ENCODE measurements at regions not wholly inside any gene's neighbourhood (a gene's known extent, or its start where the extent isn't known, plus 50 kb on each side); places are given as distances from the start of the nearest gene placed in this dataset.

DNA sequence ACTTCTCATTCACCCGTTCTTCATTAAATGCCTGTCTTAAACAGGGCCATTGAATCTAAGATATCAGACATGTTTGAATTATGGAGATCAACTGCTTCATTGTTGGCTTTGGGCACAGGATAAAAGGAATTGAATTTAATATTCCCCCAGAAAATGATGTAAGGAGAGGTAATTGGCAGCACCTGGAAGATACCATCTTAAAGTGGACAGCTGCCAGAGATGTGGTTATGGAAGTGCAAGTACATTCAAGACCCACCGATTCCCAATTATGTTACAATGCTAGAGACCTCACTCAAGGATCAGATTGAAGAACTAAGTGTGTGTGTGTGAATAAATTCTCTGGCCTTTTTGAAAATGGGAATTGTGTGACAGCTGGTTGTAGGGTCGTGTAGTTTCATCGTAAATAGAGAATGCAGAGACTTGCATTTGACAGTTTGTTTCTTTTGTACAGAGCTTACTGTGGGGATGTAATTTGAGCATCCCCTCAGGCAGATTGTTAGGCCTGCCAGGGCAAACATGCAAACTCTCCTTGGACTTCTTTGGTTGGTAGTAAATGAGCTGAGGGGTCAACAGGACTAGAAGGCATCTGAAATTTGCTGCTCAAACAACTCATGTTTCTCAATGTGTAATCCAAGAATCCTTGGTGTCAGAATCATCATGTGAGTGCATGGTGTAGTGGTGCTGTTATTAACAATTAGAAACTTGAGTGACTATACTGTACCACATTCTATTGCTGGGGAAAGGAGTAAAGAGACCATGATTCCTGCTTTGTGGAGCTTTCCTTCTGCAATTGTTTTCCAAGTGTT lies 359.2 kb upstream of the THRB start:
- Histone ChIP-seq H3K4me1 (ENCODE audit: insufficient read depth, low read length) (no peaks in the 10 kb centered on the region; the same call in 1 of the 2 replicates), H3K9me3 (ENCODE audit: control insufficient read depth, insufficient read depth, low read length) (no peaks in the 10 kb centered on the region), H3K9ac (ENCODE audit: low read depth, low read length) (no peak overlapping the region), H3K36me3 (ENCODE audit: insufficient read depth, low read length) (no peaks in the 10 kb centered on the region)

DNA sequence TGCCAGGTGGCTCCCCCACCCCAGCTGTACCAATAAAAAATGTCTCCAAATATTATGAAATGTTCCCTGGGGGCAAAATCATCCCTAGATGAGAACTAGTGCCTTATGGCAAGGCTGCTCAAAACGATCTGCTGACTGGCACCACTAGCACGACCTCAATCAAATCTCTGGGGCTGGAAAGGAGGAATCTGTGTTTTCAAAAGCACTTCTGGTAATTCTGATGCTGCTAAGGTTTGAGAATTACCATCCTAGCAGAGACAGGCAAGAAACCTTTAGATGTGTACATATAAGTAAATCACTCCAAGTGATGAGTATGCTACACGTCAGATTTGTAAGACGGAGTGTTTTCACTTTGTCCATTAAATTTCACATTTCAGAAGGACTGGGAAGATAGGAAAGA lies 360.1 kb upstream of the THRB start:
- Histone ChIP-seq H3K4me1 (ENCODE audit: insufficient read depth, low read length) (no peaks in the 10 kb centered on the region; the same call in 1 of the 2 replicates), H3K36me3 (ENCODE audit: insufficient read depth, low read length) (no peaks in the 10 kb centered on the region), H3K9ac (ENCODE audit: low read depth, low read length) (no peak overlapping the region), H3K9me3 (ENCODE audit: control insufficient read depth, insufficient read depth, low read length) (no peaks in the 10 kb centered on the region)

DNA sequence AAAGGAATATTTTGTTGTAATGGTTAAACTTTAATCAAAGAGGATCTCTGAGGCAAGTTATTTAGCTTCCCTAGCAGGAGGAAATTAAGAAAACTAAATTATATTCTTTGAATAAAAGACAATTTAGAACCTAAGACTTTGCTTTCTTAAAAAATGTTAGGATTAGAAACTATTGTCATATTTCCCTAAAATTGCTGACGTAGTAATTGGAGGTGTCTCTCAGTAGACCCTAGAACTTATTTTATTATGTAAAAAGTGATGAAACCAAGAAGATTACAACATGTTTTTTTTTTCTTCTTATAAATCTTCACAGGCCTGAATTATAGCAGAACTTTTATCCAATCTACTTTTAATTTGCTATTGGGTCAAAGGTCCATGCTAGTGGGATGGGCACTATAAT lies 363.3 kb upstream of the THRB start:
- Histone ChIP-seq H3K9ac (ENCODE audit: low read depth, low read length) (no peak overlapping the region), H3K9me3 (ENCODE audit: control insufficient read depth, insufficient read depth, low read length) (no peaks in the 10 kb centered on the region), H3K36me3 (ENCODE audit: insufficient read depth, low read length) (no peaks in the 10 kb centered on the region), H3K4me1 (ENCODE audit: insufficient read depth, low read length) (no peaks in the 10 kb centered on the region; the same call in 1 of the 2 replicates)

DNA sequence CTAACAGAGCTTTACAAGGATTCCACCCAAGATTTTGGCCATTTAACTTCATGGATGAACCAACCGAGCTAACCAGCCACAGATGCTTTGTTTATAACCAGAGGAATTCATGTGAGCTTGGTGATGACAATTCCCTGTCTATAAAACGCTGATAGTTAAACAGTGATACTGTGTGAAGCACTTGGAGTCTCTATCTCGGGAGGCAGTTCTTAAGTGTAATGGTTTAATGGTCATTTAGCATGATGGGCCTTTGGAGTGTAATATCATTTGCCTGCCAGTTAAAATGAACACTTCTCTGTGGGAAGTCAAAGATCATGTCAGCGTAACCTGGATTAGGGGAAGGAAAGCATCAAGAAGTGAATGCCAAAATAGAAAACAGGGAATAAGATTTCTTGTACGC lies 368.6 kb upstream of the THRB start:
- Histone ChIP-seq H3K36me3 (ENCODE audit: insufficient read depth, low read length) (no peaks in the 10 kb centered on the region), H3K4me1 (ENCODE audit: insufficient read depth, low read length) (no peaks in the 10 kb centered on the region), H3K9me3 (ENCODE audit: control insufficient read depth, insufficient read depth, low read length) (no peaks in the 10 kb centered on the region)

DNA sequence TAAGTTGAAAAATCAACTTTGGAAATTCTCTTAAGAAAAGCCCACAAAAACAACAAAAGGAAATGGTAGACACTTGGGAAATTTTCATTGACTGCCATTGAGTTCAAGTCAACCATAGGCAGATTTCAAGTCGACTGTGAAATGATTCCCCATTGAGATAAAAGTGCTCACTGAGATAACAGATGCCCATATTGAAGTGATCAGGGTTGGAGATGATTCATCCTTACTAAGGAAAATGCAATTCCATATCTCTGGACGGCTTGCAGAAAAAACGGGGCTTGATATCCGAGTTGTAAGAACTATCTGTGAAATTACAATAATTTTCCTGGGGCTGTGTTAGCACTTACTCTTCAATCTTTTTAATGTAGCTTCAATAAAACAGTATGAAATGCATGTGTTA lies 373.1 kb upstream of the THRB start:
- Histone ChIP-seq H3K36me3 (ENCODE audit: insufficient read depth, low read length) (no peaks in the 10 kb centered on the region), H3K9ac (ENCODE audit: low read depth, low read length) (no peak overlapping the region), H3K9me3 (ENCODE audit: control insufficient read depth, insufficient read depth, low read length) (no peaks in the 10 kb centered on the region), H3K4me1 (ENCODE audit: insufficient read depth, low read length) (no peaks in the 10 kb centered on the region)

More for the DNA sequence above, 368.6 kb upstream of the THRB start:
- no peak overlapping the region for H3K9ac ChIP-seq (ENCODE audit: low read depth, low read length)

DNA sequence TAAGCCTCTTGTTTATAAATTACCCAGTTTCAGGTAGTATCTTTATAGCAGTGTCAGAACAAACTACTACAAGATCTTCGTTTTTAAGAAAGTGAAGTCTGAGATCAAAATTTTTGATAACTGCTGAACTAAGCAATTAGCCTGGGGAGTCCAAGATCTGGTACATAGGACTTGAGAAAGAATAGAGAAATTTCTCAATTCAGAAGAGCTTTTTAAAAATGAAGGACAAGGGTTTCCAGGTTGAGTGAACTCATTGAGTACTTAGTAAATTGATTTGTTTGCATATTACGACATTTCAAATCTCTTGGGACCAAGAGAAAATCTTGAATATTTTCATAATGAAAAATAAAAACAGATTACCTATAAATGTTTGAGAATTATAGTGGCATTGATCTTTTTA lies 386.6 kb upstream of the THRB start:
- Histone ChIP-seq H3K9ac (ENCODE audit: low read depth, low read length) (no peak overlapping the region), H3K4me1 (ENCODE audit: insufficient read depth, low read length) (no peaks in the 10 kb centered on the region), H3K36me3 (ENCODE audit: insufficient read depth, low read length) (no peaks in the 10 kb centered on the region), H3K9me3 (ENCODE audit: control insufficient read depth, insufficient read depth, low read length) (no peaks in the 10 kb centered on the region)

DNA sequence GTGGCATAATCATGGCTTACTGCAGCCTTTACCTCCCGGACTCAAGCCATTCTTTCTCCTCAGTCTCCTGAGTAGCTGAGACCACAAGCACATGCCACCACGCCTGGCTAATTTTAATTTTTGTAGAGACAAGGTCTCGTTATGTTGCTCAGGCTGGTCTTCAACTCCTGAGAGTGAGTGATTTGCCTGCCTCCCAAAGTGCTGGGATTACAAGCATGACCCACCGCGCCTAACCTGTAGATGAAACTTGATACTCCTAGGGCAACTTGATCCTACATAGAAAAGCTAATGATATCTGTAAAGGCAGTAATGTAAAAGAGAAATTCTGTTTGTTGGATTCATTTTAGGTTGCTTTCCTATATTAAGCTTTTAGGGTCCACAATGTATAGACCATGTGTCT lies 391.9 kb upstream of the THRB start:
- no peaks in the 10 kb centered on the region for H3K9me3 ChIP-seq (ENCODE audit: control insufficient read depth, insufficient read depth, low read length)

DNA sequence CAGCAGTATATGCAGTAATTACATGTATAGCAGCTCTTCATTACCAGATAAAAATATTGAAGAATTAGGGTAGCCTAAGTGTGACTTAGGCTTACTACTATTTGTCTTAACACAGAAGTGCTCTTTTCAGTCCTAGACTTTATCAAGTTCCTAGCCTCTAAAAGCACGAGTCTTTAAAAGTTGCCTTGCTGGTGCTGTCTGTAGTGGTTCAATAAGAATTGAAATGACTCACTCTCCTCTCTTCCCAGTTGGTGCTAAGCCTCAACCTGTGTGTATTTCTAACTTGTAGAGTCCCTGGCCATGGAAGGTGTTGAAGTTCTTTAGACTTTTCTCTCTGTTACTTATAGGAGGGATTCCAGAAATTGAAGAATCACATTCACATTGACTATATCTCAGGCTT lies 395.4 kb upstream of the THRB start:
- Histone ChIP-seq H3K4me1 (ENCODE audit: insufficient read depth, low read length) (no peaks in the 10 kb centered on the region), H3K9ac (ENCODE audit: low read depth, low read length) (no peak overlapping the region), H3K36me3 (ENCODE audit: insufficient read depth, low read length) (no peaks in the 10 kb centered on the region), H3K9me3 (ENCODE audit: control insufficient read depth, insufficient read depth, low read length) (no peaks in the 10 kb centered on the region)

More for the DNA sequence above, 391.9 kb upstream of the THRB start:
- no peaks in the 10 kb centered on the region for H3K4me1 ChIP-seq (ENCODE audit: insufficient read depth, low read length)
- H3K9ac ChIP-seq (ENCODE audit: low read depth, low read length), result no peak overlapping the region
- no peaks in the 10 kb centered on the region for H3K36me3 ChIP-seq (ENCODE audit: insufficient read depth, low read length)

DNA sequence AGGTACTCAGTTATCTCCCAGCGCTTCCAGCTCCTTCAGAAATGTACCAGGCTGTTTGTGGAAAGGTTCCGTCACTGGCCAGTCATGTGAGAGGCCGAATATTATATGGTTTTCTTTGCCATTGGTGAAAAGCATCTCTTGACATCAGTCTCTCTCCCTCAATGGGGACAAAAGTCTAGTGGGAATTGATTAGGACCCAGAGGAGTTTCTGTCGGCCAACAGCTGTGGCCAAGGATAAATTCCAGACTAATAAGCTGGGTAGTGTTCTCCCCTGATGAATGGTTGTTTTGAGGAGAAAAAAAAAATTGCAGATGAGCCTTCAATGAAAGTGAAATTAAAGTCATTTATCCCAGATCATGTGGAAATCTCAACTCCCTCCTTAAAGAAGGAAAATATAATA lies 404.7 kb upstream of the THRB start:
- Histone ChIP-seq H3K4me1 (ENCODE audit: insufficient read depth, low read length) (no peaks in the 10 kb centered on the region), H3K9me3 (ENCODE audit: control insufficient read depth, insufficient read depth, low read length) (no peaks in the 10 kb centered on the region), H3K9ac (ENCODE audit: low read depth, low read length) (no peak overlapping the region), H3K36me3 (ENCODE audit: insufficient read depth, low read length) (no peaks in the 10 kb centered on the region)

DNA sequence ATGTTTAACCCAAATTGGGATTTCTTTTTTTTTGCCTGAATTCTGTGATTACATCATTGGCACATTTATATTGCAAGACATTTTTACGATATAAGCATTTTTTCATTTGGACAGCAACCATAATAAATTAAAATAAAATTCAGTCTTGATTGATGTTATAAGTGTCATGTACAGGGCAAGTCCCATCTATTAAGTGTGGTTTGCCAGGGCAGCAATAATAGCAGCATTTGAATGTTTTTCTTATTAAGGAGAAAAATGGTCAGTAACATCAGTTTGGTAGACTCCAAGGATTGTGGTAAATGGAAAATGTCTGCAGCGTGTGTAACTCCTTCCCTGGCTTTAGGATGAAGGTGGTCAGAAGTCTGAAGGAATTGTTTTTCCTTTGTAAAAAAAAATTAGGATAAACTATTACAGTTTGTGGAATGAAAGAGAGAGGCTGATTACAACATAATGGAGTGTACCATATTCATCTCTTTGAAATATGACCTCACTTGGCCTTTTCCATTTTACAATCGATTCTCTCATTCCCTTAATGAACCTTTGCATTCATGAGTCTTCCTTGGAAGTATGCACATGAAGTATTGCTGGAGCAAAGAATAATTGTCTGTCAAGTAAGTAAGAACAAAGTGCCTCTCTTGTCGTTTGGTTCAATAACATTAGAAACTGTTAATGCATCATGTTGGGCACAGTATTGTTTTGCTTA lies 405.4 kb upstream of the THRB start:
- Histone ChIP-seq H3K4me1 (ENCODE audit: insufficient read depth, low read length) (no peaks in the 10 kb centered on the region), H3K36me3 (ENCODE audit: insufficient read depth, low read length) (no peaks in the 10 kb centered on the region), H3K9me3 (ENCODE audit: control insufficient read depth, insufficient read depth, low read length) (no peaks in the 10 kb centered on the region), H3K9ac (ENCODE audit: low read depth, low read length) (no peak overlapping the region)

DNA sequence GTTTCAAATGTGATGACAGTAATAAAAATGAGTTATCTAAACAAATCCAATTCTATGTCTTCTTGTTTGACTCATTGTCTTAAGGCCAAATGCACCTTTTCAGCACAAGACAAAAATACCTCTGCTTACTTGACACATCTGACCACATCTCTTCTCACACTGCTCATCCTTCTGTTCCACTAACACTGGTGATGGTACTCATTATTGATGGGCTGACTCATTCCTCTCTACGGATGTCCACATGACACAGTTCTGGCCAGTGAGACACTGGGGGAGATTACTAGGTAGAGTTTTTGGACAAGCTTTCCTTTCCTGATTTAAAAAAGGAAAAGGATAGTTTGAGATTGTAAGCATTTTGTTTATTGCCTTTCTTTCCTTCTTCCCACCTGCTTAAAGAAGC lies 410.6 kb upstream of the THRB start:
- H3K9ac ChIP-seq (ENCODE audit: low read depth, low read length), result no peak overlapping the region

DNA sequence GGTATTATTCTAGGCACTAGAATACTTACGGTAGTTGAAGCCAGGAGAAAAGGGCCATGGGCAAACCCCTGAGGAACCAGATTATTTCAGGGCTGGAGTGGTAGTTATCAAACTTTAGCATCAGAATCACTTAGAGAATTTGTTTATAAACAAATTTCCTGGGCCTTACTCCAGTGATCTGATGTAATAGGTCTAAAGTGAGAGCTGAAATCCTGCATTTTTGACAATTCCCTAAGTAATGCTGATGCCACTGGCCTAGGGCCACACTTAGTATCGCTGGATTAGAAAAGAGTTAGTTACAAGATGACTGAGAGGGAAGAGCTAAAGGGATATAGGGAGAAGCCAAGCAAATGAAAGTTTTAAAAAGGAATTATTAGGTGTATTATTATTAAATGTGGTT lies 412.5 kb upstream of the THRB start:
- Histone ChIP-seq H3K9me3 (ENCODE audit: control insufficient read depth, insufficient read depth, low read length) (no peaks in the 10 kb centered on the region), H3K36me3 (ENCODE audit: insufficient read depth, low read length) (no peaks in the 10 kb centered on the region), H3K9ac (ENCODE audit: low read depth, low read length) (no peak overlapping the region), H3K4me1 (ENCODE audit: insufficient read depth, low read length) (no peaks in the 10 kb centered on the region)

More for the DNA sequence above, 410.6 kb upstream of the THRB start:
- H3K9me3 ChIP-seq (ENCODE audit: control insufficient read depth, insufficient read depth, low read length), result no peaks in the 10 kb centered on the region
- H3K4me1 ChIP-seq (ENCODE audit: insufficient read depth, low read length), result no peaks in the 10 kb centered on the region
- H3K36me3 ChIP-seq (ENCODE audit: insufficient read depth, low read length), result no peaks in the 10 kb centered on the region

DNA sequence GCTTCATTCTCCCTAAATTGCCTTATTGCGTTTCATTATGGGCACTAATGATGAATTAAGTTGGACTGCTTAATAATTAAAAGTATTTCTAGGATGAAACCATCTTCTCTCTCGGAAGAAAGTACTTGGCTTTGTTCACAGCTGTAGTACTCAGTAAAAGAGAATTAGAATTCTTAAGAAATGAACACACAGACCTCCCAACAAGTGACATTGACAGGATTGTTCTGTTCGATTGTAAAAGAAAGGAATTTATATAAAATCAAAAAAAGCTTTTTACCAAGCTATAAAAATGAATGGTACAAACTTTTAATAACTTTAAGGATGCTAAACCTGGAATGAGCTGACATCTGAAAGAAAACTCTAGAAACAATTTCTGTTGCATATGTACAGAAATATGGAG lies 416.4 kb upstream of the THRB start:
- Histone ChIP-seq H3K36me3 (ENCODE audit: insufficient read depth, low read length) (no peaks in the 10 kb centered on the region), H3K4me1 (ENCODE audit: insufficient read depth, low read length) (no peaks in the 10 kb centered on the region), H3K9ac (ENCODE audit: low read depth, low read length) (no peak overlapping the region), H3K9me3 (ENCODE audit: control insufficient read depth, insufficient read depth, low read length) (no peaks in the 10 kb centered on the region)

DNA sequence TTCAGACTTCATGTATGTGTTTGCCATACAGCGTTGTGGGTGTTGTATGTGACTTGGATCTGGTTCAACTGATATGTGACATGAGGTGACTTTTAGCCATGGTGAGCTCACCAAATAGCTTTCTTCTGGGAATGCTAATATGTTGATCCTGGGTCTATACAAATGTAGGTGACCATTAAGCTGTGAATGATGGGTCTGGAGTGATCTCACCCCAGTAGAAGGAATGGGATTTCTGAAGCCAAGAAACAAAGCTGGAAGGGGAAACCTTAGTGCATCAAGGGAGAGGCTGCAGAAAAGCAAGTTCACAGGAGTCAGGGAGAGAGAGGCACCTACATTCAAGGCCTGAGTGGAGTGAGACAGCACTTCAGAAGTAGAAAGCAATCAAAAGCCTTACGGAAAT lies 421.0 kb upstream of the THRB start:
- no peaks in the 10 kb centered on the region for H3K36me3 ChIP-seq (ENCODE audit: insufficient read depth, low read length)
- H3K9me3 ChIP-seq (ENCODE audit: control insufficient read depth, insufficient read depth, low read length), result no peaks in the 10 kb centered on the region
- no peaks in the 10 kb centered on the region for H3K4me1 ChIP-seq (ENCODE audit: insufficient read depth, low read length)
- H3K9ac ChIP-seq (ENCODE audit: low read depth, low read length), result no peak overlapping the region

DNA sequence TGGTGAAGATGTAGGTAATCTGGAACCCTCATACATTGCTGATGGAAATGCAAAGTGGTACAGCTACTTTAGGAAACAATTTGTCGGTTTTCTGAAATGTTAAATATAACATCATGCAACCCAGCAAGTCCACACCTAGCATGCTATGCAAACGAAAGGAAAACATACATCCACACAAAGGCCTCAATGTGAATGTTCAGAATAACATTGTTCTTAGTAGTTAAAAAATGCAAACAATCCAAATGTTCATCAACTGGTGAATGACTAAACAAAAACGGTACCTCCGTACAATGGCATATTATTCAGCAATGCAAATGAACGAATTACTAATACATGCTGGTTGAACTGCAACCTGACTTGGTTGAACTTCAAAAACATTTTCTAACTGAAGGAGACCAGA lies 423.3 kb upstream of the THRB start:
- H3K9me3 ChIP-seq (ENCODE audit: control insufficient read depth, insufficient read depth, low read length), result no peaks in the 10 kb centered on the region
- H3K9ac ChIP-seq (ENCODE audit: low read depth, low read length), result no peak overlapping the region
- H3K36me3 ChIP-seq (ENCODE audit: insufficient read depth, low read length), result no peaks in the 10 kb centered on the region
- H3K4me1 ChIP-seq (ENCODE audit: insufficient read depth, low read length), result no peaks in the 10 kb centered on the region

Data from ES-I3 (cell line).